Left lung (tissue), 4 donors: ENCODE measurements at regions not wholly inside any gene's neighbourhood (a gene's known extent, or its start where the extent isn't known, plus 50 kb on each side); places are given as distances from the start of the nearest gene placed in this dataset.
"Not testable (repeated sequence)": the region's sequence is repeated elsewhere in the genome, so short reads cannot be mapped to it uniquely, and the experiment has no call there.

Experiments
- ATAC-seq: fragments of 200-7000 bp; cut with Tn5 transposase; one replicate; pipeline ENCODE4 v1.9.1; 2020; ENCODE audit warnings: moderate library complexity
- DNase-seq, 4 donors: peaks; one replicate each; pipeline ENCODE4 v3.0.0-alpha.2; 2013 to 2020
- H3K27ac ChIP-seq, 2 donors: fragments of 200-600 bp; sonication (generic) in 1 of 2; one replicate each; pipeline versions ENCODE4 v1.5.0 to v1.8.0; 2020 to 2021
- H3K27me3 ChIP-seq, 2 donors: fragments of 200-600 bp; sonication (generic) in 1 of 2; one replicate each; pipeline versions ENCODE4 v1.5.0 to v1.8.0; 2020 to 2021
- H3K36me3 ChIP-seq, 2 donors: fragments of 200-600 bp; sonication (generic) in 1 of 2; one replicate each; pipeline versions ENCODE4 v1.5.0 to v1.8.0; 2020 to 2021
- H3K4me1 ChIP-seq, 2 donors: fragments of 200-600 bp; one replicate each; pipeline ENCODE4 v1.8.0; 2021
- H3K4me3 ChIP-seq, 2 donors: fragments of 200-600 bp; sonication (generic) in 1 of 2; one replicate each; pipeline versions ENCODE4 v1.5.0 to v1.8.0; 2020 to 2021; ENCODE audit warnings: mild to moderate bottlenecking in 1 of 2
- H3K9me3 ChIP-seq, 2 donors: fragments of 200-600 bp; sonication (generic) in 1 of 2; one replicate each; pipeline versions ENCODE4 v1.5.0 to v1.8.0; 2020 to 2021
- intact Hi-C, 2 donors: fragments of 100-400 bp; cut with DNase I; formaldehyde crosslinking; loops; one replicate each; pipeline versions ENCODE4 v1.11.2 to v1.14.2; 2022
- TF ChIP-seq, protein P1 (sequence below), 2 donors: fragments of 200-600 bp; sonication (generic) in 1 of 2; IDR thresholded peaks; one replicate each; pipeline versions ENCODE4 v1.5.0 to v1.8.0; 2021; ENCODE audit warnings: antibody characterized with exemption in 2 of 2
- donor health status: DM: no; HTN: yes; CAD: no.
- donor health status: DM: no; HTN: no; CAD: no.

DNA sequence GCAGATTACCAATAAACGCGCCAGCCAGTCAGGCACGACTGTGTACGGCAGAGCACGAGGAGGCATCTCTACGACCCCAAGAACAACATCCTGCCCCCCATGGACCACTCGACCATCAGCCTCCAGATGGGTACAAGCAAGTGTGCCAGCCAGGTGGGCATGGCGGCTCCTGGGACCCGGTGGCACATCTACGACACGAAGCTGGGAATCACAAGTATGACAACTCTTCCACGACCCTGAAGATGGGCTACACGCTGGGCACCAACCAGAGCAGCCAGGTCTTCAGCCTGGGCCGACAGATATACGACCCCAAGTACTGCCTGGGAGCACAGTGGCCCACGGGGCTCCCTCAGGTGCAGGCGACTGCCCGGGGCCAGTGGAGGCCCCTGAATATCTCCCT, 217.6 kb downstream of the POTED start:
- H3K4me1 ChIP-seq = no peaks in the 10 kb centered on the region
- no peaks in the 10 kb centered on the region for H3K27me3 ChIP-seq
- intact Hi-C loops = no loop called here
- ATAC-seq = no peak
- TF ChIP-seq, protein P1, sequence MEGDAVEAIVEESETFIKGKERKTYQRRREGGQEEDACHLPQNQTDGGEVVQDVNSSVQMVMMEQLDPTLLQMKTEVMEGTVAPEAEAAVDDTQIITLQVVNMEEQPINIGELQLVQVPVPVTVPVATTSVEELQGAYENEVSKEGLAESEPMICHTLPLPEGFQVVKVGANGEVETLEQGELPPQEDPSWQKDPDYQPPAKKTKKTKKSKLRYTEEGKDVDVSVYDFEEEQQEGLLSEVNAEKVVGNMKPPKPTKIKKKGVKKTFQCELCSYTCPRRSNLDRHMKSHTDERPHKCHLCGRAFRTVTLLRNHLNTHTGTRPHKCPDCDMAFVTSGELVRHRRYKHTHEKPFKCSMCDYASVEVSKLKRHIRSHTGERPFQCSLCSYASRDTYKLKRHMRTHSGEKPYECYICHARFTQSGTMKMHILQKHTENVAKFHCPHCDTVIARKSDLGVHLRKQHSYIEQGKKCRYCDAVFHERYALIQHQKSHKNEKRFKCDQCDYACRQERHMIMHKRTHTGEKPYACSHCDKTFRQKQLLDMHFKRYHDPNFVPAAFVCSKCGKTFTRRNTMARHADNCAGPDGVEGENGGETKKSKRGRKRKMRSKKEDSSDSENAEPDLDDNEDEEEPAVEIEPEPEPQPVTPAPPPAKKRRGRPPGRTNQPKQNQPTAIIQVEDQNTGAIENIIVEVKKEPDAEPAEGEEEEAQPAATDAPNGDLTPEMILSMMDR (IDR thresholded peaks at IDR 0.05) = no peak
- no peaks in the 10 kb centered on the region for H3K36me3 ChIP-seq
- DNase-seq = no peak
- peaks cover 0 to 2% of the 10 kb centered on the region in 2 donors for H3K9me3 ChIP-seq
- no peak overlapping the region for H3K4me3 ChIP-seq
- H3K27ac ChIP-seq = no peak overlapping the region

DNA sequence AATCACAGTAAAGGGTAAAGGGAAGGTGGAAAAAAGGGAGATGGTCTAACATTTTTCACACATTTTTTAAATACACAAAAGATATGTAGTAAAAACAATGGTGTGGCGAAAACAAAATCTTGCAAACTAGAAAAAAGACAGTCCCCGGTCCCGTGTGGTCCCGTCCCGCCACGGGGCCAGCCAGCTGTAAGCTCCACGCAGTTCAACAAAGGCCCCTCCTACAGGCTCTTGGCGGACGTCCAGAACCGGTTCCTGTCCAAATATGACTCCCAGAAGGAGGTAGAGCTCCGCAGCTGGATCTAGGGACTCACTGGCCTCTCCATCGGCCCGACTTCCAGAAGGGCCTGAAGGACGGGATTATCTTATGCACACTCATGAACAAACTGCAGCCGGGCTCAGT, 216.9 kb downstream of the POTED start:
- intact Hi-C loops, ATAC-seq, H3K27me3 ChIP-seq, H3K36me3 ChIP-seq, H3K9me3 ChIP-seq, H3K4me1 ChIP-seq, H3K27ac ChIP-seq, H3K4me3 ChIP-seq: not testable (repeated sequence)
- DNase-seq = peak in 1 of 4 donors; percentile 44

DNA sequence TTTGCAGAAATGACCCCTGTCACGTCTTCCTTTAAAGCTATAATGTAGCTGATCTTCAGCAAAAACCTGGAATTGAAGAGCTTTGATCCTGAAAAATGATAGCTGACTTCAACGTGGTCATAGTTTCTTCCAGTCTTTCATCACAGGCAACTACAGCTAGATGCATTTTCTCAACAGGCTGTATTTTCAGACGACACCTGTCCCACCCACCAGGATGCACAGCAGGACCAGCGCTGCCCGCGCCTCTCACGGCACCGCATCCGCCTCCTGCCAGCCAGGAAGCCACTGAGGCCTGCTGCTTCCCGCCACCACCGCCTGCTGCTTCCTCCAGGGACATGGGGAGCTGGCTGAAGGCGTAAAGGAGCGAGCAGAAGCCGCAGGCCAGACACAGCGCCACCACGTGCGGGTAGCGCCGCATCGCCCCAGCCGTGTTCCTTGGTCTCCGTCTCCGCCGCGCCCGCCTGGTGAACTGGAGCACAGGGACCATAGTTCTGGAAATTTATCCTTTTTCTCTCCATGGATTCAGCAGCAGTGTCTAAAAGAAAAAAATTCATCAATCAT, 215.7 kb downstream of the POTED start:
- intact Hi-C loops, DNase-seq, H3K27me3 ChIP-seq: not testable (repeated sequence)

DNA sequence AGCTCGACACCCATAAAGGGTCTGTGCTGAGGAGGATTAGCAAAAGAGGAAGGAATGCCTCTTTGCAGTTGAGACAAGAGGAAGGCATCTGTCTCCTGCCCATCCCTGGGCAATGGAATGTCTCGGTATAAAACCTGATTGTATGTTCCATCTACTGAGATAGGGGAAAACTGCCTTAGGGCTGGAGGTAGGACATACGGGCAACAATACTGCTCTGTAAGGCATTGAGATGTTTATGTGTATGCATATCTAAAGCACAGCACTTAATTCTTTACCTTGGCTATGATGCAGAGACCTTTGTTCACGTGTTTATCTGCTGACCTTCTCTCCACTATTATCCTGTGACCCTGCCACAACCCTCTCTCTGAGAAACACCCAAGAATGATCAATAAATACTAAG, 210.7 kb downstream of the POTED start:
- H3K9me3 ChIP-seq, H3K4me1 ChIP-seq, DNase-seq, ATAC-seq, H3K4me3 ChIP-seq, H3K27ac ChIP-seq, H3K36me3 ChIP-seq, intact Hi-C loops, H3K27me3 ChIP-seq: not testable (repeated sequence)

More for the DNA sequence above, 215.7 kb downstream of the POTED start:
- not testable (repeated sequence) for ATAC-seq, H3K4me1 ChIP-seq, H3K36me3 ChIP-seq, H3K9me3 ChIP-seq, H3K27ac ChIP-seq, H3K4me3 ChIP-seq

DNA sequence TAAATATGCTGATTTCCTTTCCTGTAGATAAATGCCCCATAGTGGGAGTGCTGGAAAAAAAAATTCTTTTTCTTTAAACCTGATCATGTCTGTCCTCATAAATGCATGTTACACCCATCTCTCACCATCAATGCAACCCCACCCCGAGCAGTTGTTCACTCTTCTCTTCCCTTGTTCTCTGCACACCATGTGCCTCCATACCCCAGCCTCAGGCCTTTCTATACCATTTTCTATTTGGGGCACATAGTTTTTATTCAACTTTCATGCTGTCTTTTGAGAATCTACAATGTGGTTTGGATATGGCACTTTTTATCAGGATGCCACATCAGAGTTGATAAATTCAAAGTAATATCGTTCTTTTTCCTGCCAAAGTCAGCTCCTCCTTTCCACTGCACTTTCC, 202.6 kb downstream of the POTED start:
- H3K27me3 ChIP-seq, H3K27ac ChIP-seq, H3K4me1 ChIP-seq, H3K36me3 ChIP-seq, DNase-seq, H3K4me3 ChIP-seq, intact Hi-C loops, ATAC-seq, H3K9me3 ChIP-seq: not testable (repeated sequence)

DNA sequence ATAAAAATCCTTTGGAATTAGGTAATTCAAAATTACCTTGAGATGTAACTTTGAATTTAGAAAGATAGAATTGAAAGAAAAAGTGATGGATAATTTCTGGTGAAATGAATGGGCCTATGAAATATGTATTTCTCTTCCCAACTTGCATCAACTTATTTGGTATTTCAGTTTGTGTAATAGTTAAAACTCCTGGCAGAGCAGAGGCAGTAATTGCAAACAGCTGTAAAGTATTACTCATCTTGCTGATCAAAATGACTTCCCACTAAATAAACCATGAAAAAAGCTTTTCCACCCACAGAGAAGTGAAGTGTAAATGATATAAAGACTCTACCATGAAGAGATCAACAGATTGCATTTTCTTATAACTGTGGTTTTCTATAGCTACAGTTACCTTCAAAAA, 201.0 kb downstream of the POTED start:
- H3K9me3 ChIP-seq, ATAC-seq, DNase-seq, H3K4me1 ChIP-seq, intact Hi-C loops, H3K27ac ChIP-seq, H3K36me3 ChIP-seq, H3K27me3 ChIP-seq, H3K4me3 ChIP-seq: not testable (repeated sequence)

DNA sequence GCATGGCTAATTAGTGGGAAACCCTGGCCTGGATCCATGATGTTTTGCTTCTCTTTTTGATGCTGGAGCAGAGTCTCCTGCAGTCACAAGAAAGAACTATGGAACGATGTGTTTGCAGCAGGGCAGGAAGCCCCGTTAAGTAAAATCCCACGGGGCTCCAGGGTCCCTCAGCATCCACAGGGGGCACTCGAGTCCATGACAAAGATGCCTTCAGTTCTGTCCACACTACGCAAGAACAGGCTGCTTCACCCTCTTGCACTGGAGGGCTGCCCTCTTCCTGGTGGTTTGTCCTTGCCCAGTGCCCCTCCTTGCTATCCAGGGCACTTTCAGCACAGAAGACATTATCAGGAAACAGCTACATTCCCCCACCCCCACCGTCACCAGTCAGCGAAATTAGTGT, 196.9 kb downstream of the POTED start:
- H3K9me3 ChIP-seq, H3K4me1 ChIP-seq, H3K27ac ChIP-seq, H3K27me3 ChIP-seq, ATAC-seq, DNase-seq, H3K36me3 ChIP-seq, intact Hi-C loops, H3K4me3 ChIP-seq: not testable (repeated sequence)

DNA sequence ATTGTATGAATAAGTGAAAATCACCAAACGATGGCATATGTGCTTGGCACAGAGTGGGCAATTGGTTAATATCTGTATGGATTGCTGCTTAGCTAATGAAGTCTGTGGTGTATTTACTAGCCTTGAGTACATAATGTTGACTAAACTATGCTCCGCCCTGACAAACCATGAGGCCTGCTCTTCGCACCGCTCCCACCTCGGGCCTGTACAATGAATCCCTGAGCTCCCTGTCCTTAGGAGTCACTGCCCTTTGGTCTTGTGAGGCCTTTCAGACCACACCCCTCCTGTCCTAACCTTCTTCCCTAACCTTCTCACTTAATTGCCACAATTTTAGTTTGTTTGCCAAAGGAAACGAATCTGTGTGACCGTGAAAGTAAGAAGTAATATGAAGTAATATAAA, 193.2 kb downstream of the POTED start:
- ATAC-seq, DNase-seq, intact Hi-C loops, H3K9me3 ChIP-seq, H3K4me3 ChIP-seq, H3K36me3 ChIP-seq, H3K4me1 ChIP-seq, H3K27me3 ChIP-seq, H3K27ac ChIP-seq: not testable (repeated sequence)
